PC-9 (cell line): ENCODE measurements at regions not wholly inside any gene's neighbourhood (a gene's known extent, or its start where the extent isn't known, plus 50 kb on each side); places are given as distances from the start of the nearest gene placed in this dataset.

ENCODE experiments used
- BruUV-seq: library from RNA; stranded (reverse); fragments of 400-500 nt; replicated peaks from 2 replicates; lab custom pipeline; 2021; lab: Mats Ljungman, UMichigan
- CTCF ChIA-PET: fragments of 300-600 bp; sonication (Branson Sonifier 250); formaldehyde crosslinking; loops from one replicate; lab custom pipeline; 2022; ENCODE audit warnings: antibody characterized with exemption; lab: Charles Lee
- POLR2A ChIA-PET: fragments of 300-600 bp; sonication (Branson Sonifier 250); formaldehyde crosslinking; loops from one replicate; lab custom pipeline; 2022; ENCODE audit warnings: antibody characterized with exemption; ENCODE audit not compliant: unreplicated experiment; lab: Charles Lee
- DNase-seq, 2 experiments: peaks; one replicate each; pipeline versions ENCODE4 v3.0.0 to v3.0.0-alpha.2; 2015 to 2022; ENCODE audit warnings: mixed read lengths in 1 of 2
- H2AFZ ChIP-seq: fragments of 200-600 bp; sonication (generic); 2 replicates; pipeline ENCODE4 v1.8.1; 2017; ENCODE audit warnings: antibody characterized with exemption
- H3F3A ChIP-seq: fragments of 200-600 bp; sonication (generic); 2 replicates; pipeline ENCODE4 v1.8.1; 2017; ENCODE audit warnings: antibody characterized with exemption, mild to moderate bottlenecking, low read depth; ENCODE audit not compliant: insufficient read depth
- H3K27ac ChIP-seq: fragments of 200-600 bp; sonication (generic); 2 replicates; pipeline ENCODE4 v1.6.1; 2016; ENCODE audit warnings: mixed run types
- H3K27me3 ChIP-seq: fragments of 200-600 bp; sonication (generic); 2 replicates; pipeline ENCODE4 v1.6.1; 2016; ENCODE audit warnings: low read depth, mixed run types; ENCODE audit not compliant: insufficient read depth
- H3K36me3 ChIP-seq: fragments of 200-600 bp; sonication (generic); 2 replicates; pipeline ENCODE4 v1.6.1; 2016; ENCODE audit warnings: low read depth, mixed run types
- H3K4me1 ChIP-seq: fragments of 200-600 bp; sonication (generic); replicated peaks from 2 replicates; pipeline ENCODE4 v1.6.1; 2016; ENCODE audit warnings: mixed run types; ENCODE audit not compliant: insufficient read depth
- H3K4me2 ChIP-seq: fragments of 200-600 bp; sonication (generic); 2 replicates; pipeline ENCODE4 v1.6.1; 2017; ENCODE audit warnings: mixed run types
- H3K4me3 ChIP-seq: fragments of 200-600 bp; sonication (generic); 2 replicates; pipeline ENCODE4 v1.6.1; 2016; ENCODE audit warnings: mixed run types
- H3K79me2 ChIP-seq: fragments of 200-600 bp; sonication (generic); 2 replicates; pipeline ENCODE4 v1.6.1; 2017; ENCODE audit warnings: low read depth, mixed run types
- H3K9me2 ChIP-seq: fragments of 200-600 bp; sonication (generic); 2 replicates; pipeline ENCODE4 v1.8.1; 2017; ENCODE audit warnings: mild to moderate bottlenecking; ENCODE audit not compliant: insufficient read depth
- H3K9me3 ChIP-seq: fragments of 200-600 bp; sonication (generic); 2 replicates; pipeline ENCODE4 v1.8.1; 2016; ENCODE audit warnings: low read depth; ENCODE audit not compliant: insufficient read depth
- H4K20me1 ChIP-seq: fragments of 200-600 bp; sonication (generic); 2 replicates; pipeline ENCODE4 v1.8.1; 2017; ENCODE audit not compliant: insufficient read depth
- CTCF ChIP-seq: fragments of 200-600 bp; sonication (generic); conservative IDR thresholded peaks from 2 replicates; pipeline ENCODE4 v1.6.1; 2017; ENCODE audit warnings: mixed run types, antibody characterized with exemption, mild to moderate bottlenecking, moderate library complexity
- EZH2 ChIP-seq: fragments of 200-600 bp; sonication (generic); IDR thresholded peaks from 2 replicates; pipeline ENCODE4 v1.8.0; 2017; ENCODE audit warnings: antibody characterized with exemption, low read depth
- intact Hi-C: fragments of 100-400 bp; cut with micrococcal nuclease; formaldehyde crosslinking; loops from one replicate; pipeline ENCODE4 v1.10.0; 2022; ENCODE audit not compliant: unreplicated experiment

GRCh38 chr11:26801601-26802000, 79.7 kb upstream of the SLC5A12 start:
- no peak for TF ChIP-seq EZH2
- TF ChIP-seq CTCF: no peak
- no peak overlapping the region for H3K4me2 ChIP-seq
- intact Hi-C loops: no loop called here
- H3K4me3 ChIP-seq: no peak overlapping the region
- no peaks in the 10 kb centered on the region for H3F3A ChIP-seq
- BruUV-seq: no TSS peak
- no peak overlapping the region for H2AFZ ChIP-seq
- H3K27me3 ChIP-seq: no peaks in the 10 kb centered on the region
- no peaks in the 10 kb centered on the region for H3K9me3 ChIP-seq
- no peaks in the 10 kb centered on the region for H4K20me1 ChIP-seq
- H3K36me3 ChIP-seq: no peaks in the 10 kb centered on the region
- H3K79me2 ChIP-seq: no peaks in the 10 kb centered on the region
- CTCF ChIA-PET: no interaction called here
- no peaks in the 10 kb centered on the region for H3K4me1 ChIP-seq
- H3K9me2 ChIP-seq: no peaks in the 10 kb centered on the region
- DNase-seq: no peak
- H3K27ac ChIP-seq: no peak overlapping the region
- POLR2A ChIA-PET: no interaction called here

GRCh38 chr11:26805001-26805400, 83.1 kb upstream of the SLC5A12 start:
- no peak for DNase-seq
- CTCF ChIA-PET: no interaction called here

GRCh38 chr11:26806219-26806618, 84.4 kb upstream of the SLC5A12 start:
- no TSS peak for BruUV-seq
- Histone ChIP-seq H3K27ac (no peak overlapping the region), H3K4me1 (no peaks in the 10 kb centered on the region), H3K4me2 (no peak overlapping the region), H3K9me2 (no peaks in the 10 kb centered on the region), H3K79me2 (no peaks in the 10 kb centered on the region), H3K9me3 (no peaks in the 10 kb centered on the region), H4K20me1 (no peaks in the 10 kb centered on the region), H3K36me3 (no peaks in the 10 kb centered on the region), H2AFZ (no peak overlapping the region), H3K27me3 (no peaks in the 10 kb centered on the region), H3F3A (no peaks in the 10 kb centered on the region), H3K4me3 (no peak overlapping the region)
- POLR2A ChIA-PET: no interaction called here
- intact Hi-C loops: no loop called here
- no peak for DNase-seq
- CTCF ChIA-PET: no interaction called here
- TF ChIP-seq CTCF: no peak
- TF ChIP-seq EZH2: no peak

More at GRCh38 chr11:26805001-26805400, 83.1 kb upstream of the SLC5A12 start:
- H3K9me2 ChIP-seq: no peaks in the 10 kb centered on the region
- no peak overlapping the region for H3K27ac ChIP-seq
- H3K79me2 ChIP-seq: no peaks in the 10 kb centered on the region
- POLR2A ChIA-PET: no interaction called here
- H3K9me3 ChIP-seq: no peaks in the 10 kb centered on the region
- no peaks in the 10 kb centered on the region for H3K4me1 ChIP-seq
- H3K36me3 ChIP-seq: no peaks in the 10 kb centered on the region
- H3K27me3 ChIP-seq: no peaks in the 10 kb centered on the region
- no TSS peak for BruUV-seq
- H3F3A ChIP-seq: no peaks in the 10 kb centered on the region
- intact Hi-C loops: no loop called here
- no peak overlapping the region for H2AFZ ChIP-seq
- H3K4me2 ChIP-seq: no peak overlapping the region
- no peaks in the 10 kb centered on the region for H4K20me1 ChIP-seq
- TF ChIP-seq EZH2 (no peak), CTCF (no peak)
- H3K4me3 ChIP-seq: no peak overlapping the region
